Glutamatergic neuron (in vitro differentiated cells): ENCODE measurements at regions not wholly inside any gene's neighbourhood (a gene's known extent, or its start where the extent isn't known, plus 50 kb on each side); places are given as distances from the start of the nearest gene placed in this dataset.
"Not testable (repeated sequence)": the region's sequence is repeated elsewhere in the genome, so short reads cannot be mapped to it uniquely, and the experiment has no call there.

ENCODE experiments used
- DNase-seq: peaks from one replicate; pipeline ENCODE4 v3.0.0; 2022
- H3K27ac Mint-ChIP-seq: one replicate; pipeline ENCODE4 v1.8.0; 2020; ENCODE audit warnings: mild to moderate bottlenecking, mixed read lengths, inconsistent platforms; ENCODE audit not compliant: unreplicated experiment
- H3K27me3 Mint-ChIP-seq: one replicate; pipeline ENCODE4 v1.8.0; 2020; ENCODE audit warnings: mild to moderate bottlenecking, moderate library complexity, mixed read lengths, inconsistent platforms; ENCODE audit not compliant: unreplicated experiment
- H3K36me3 Mint-ChIP-seq: one replicate; pipeline ENCODE4 v1.8.0; 2020; ENCODE audit warnings: mild to moderate bottlenecking, mixed read lengths, inconsistent platforms; ENCODE audit not compliant: unreplicated experiment
- H3K4me1 Mint-ChIP-seq: one replicate; pipeline ENCODE4 v1.8.0; 2020; ENCODE audit warnings: mild to moderate bottlenecking, low read depth, mixed read lengths, inconsistent platforms; ENCODE audit not compliant: unreplicated experiment
- H3K4me3 Mint-ChIP-seq: one replicate; pipeline ENCODE4 v1.8.0; 2020; ENCODE audit warnings: mild to moderate bottlenecking, mixed read lengths, inconsistent platforms; ENCODE audit not compliant: unreplicated experiment
- H3K9me3 Mint-ChIP-seq: one replicate; pipeline ENCODE4 v1.8.0; 2020; ENCODE audit warnings: mild to moderate bottlenecking, moderate library complexity, mixed read lengths, inconsistent platforms; ENCODE audit not compliant: unreplicated experiment
- CTCF ChIP-seq: fragments of 200-600 bp; sonication (generic); IDR thresholded peaks from one replicate; pipeline ENCODE4 v1.5.0; 2021; ENCODE audit not compliant: partially characterized antibody, unreplicated experiment

- Mint-ChIP-seq H3K4me1 (no peaks in the 10 kb centered on the region), H3K4me3 (no peak overlapping the region)
Measured at GRCh38 chr9:74071502-74071901, 425.6 kb upstream of the RORB start.

GRCh38 chr9:74073897-74074296, 423.2 kb upstream of the RORB start:
- no peak for TF ChIP-seq CTCF
- H3K9me3 Mint-ChIP-seq = peaks cover 7% of the 10 kb centered on the region
- no peaks in the 10 kb centered on the region for H3K27me3 Mint-ChIP-seq
- H3K27ac Mint-ChIP-seq = no peak overlapping the region
- peaks cover 4% of the 10 kb centered on the region for H3K36me3 Mint-ChIP-seq
- H3K4me1 Mint-ChIP-seq = no peaks in the 10 kb centered on the region
- H3K4me3 Mint-ChIP-seq = no peak overlapping the region
- DNase-seq = no peak

More at GRCh38 chr9:74071502-74071901, 425.6 kb upstream of the RORB start:
- peaks cover 5% of the 10 kb centered on the region for H3K9me3 Mint-ChIP-seq
- no peak for DNase-seq
- no peak overlapping the region for H3K27ac Mint-ChIP-seq
- no peaks in the 10 kb centered on the region for H3K27me3 Mint-ChIP-seq
- no peak for TF ChIP-seq CTCF
- peaks cover 4% of the 10 kb centered on the region for H3K36me3 Mint-ChIP-seq

- H3K4me1 Mint-ChIP-seq = no peaks in the 10 kb centered on the region
- H3K9me3 Mint-ChIP-seq = peaks cover 3% of the 10 kb centered on the region
- TF ChIP-seq CTCF = no peak
- DNase-seq = no peak
- H3K36me3 Mint-ChIP-seq = peaks cover under 1% of the 10 kb centered on the region
- H3K27me3 Mint-ChIP-seq = no peaks in the 10 kb centered on the region
- no peak overlapping the region for H3K27ac Mint-ChIP-seq
- no peak overlapping the region for H3K4me3 Mint-ChIP-seq
Measured at GRCh38 chr9:74078647-74079046, 418.5 kb upstream of the RORB start.

- H3K27me3 Mint-ChIP-seq, DNase-seq, H3K9me3 Mint-ChIP-seq, H3K27ac Mint-ChIP-seq, H3K36me3 Mint-ChIP-seq, H3K4me3 Mint-ChIP-seq, H3K4me1 Mint-ChIP-seq: not testable (repeated sequence)
Measured at GRCh38 chr9:74080652-74081051, 416.5 kb upstream of the RORB start.

GRCh38 chr9:74083681-74084433, 413.3 kb upstream of the RORB start:
- DNase-seq = no peak
- no peak for TF ChIP-seq CTCF
- Mint-ChIP-seq H3K9me3 (peaks cover 2% of the 10 kb centered on the region), H3K4me1 (no peaks in the 10 kb centered on the region), H3K36me3 (no peaks in the 10 kb centered on the region), H3K4me3 (no peak overlapping the region), H3K27me3 (peaks cover 10% of the 10 kb centered on the region), H3K27ac (no peak overlapping the region)

GRCh38 chr9:74085384-74086037, 411.6 kb upstream of the RORB start:
- H3K27ac Mint-ChIP-seq, H3K9me3 Mint-ChIP-seq, H3K36me3 Mint-ChIP-seq, DNase-seq, H3K4me1 Mint-ChIP-seq, H3K27me3 Mint-ChIP-seq: not testable (repeated sequence)
- H3K4me3 Mint-ChIP-seq = peak overlapping the region; percentile 51

- H3K27ac Mint-ChIP-seq, H3K9me3 Mint-ChIP-seq, DNase-seq, H3K4me3 Mint-ChIP-seq, H3K4me1 Mint-ChIP-seq, H3K27me3 Mint-ChIP-seq, H3K36me3 Mint-ChIP-seq: not testable (repeated sequence)
Measured at GRCh38 chr9:74090921-74091320, 406.2 kb upstream of the RORB start.
